Right cardiac atrium (tissue), 5 donors: ENCODE measurements at regions not wholly inside any gene's neighbourhood (a gene's known extent, or its start where the extent isn't known, plus 50 kb on each side); places are given as distances from the start of the nearest gene placed in this dataset.
A peak's percentile ranks its signal among the peaks of the same experiment; 100 is the strongest.
"Not testable (repeated sequence)": the region's sequence is repeated elsewhere in the genome, so short reads cannot be mapped to it uniquely, and the experiment has no call there.

ENCODE experiments used
- ATAC-seq, 2 donors: fragments of 200-7000 bp; cut with Tn5 transposase; one replicate each; pipeline versions ENCODE4 v1.8.0 to v1.9.1; 2020; ENCODE audit warnings: moderate library complexity in 2 of 2, mild to moderate bottlenecking in 1 of 2
- DNase-seq, 3 donors: peaks; one replicate each; pipeline ENCODE4 v3.0.0-alpha.2; 2020
- H3K27ac ChIP-seq: one replicate; pipeline ENCODE4 v1.5.1; 2013; ENCODE audit warnings: mild to moderate bottlenecking, low read length, control low read depth, moderate library complexity
- H3K27me3 ChIP-seq: one replicate; pipeline ENCODE4 v1.6.1; 2013; ENCODE audit not compliant: control insufficient read depth, insufficient read depth
- H3K4me1 ChIP-seq: one replicate; pipeline ENCODE4 v1.6.1; 2013; ENCODE audit warnings: low read length; ENCODE audit not compliant: control insufficient read depth, insufficient read depth
- H3K4me3 ChIP-seq: one replicate; pipeline ENCODE4 v1.5.1; 2013; ENCODE audit warnings: low read length, control low read depth
- H3K9me3 ChIP-seq: one replicate; pipeline ENCODE4 v1.6.1; 2013; ENCODE audit warnings: low read length; ENCODE audit not compliant: control insufficient read depth
- WGBS: extraction: QIAGEN DNeasy Blood & Tissue Kit; methylation state at CpG from one replicate; pipeline ENCODE4 v1.1.7; 2013; 5-methylcytosine and 5-hydroxymethylcytosine counted together
- intact Hi-C, 4 donors: fragments of 100-400 bp; cut with DNase I; formaldehyde crosslinking; loops; one replicate each; pipeline versions ENCODE4 v1.11.0 to v1.14.0; 2022 to 2023
- donor health status: healthy with polysubstance abuse.
- donor health status: DM: no; HTN: yes; CAD: no.
- donor health status: DM: no; HTN: no; CAD: no.
- donor health status: DM: no; HTN: yes; CAD: no; lungs with severe emphysema.
- donor health status: DM: yes; HTN: yes; CAD: no.

DNA sequence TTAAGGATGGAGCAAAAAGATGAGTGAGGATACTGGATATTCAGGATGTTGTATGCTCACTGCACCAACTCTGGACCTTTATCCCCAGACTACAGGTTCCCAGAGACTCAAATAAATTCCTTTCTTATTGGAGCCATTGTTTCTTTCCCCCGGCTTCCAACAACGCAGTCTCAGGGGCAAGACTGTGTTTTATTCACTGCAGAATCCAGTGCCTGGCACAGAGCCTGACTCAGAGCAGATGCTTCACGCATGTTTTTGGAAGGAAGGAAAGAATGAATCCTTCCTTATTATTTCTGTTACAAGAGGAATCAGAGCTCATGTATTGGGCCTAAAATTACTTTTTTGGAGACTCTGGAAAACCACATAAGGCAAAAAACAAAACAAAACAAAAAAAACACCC is 96.0 kb upstream of the VGLL4 start:
- Histone ChIP-seq H3K4me3 (no peak overlapping the region), H3K27ac (no peak overlapping the region), H3K4me1 (no peaks in the 10 kb centered on the region), H3K9me3 (no peaks in the 10 kb centered on the region), H3K27me3 (no peaks in the 10 kb centered on the region)
- WGBS = 40% methylated on average over 3 of the region's 3 CpGs
- ATAC-seq (no peak), DNase-seq (peak in 1 of 3 donors; percentile 65)
- intact Hi-C loops = no loop called here

DNA sequence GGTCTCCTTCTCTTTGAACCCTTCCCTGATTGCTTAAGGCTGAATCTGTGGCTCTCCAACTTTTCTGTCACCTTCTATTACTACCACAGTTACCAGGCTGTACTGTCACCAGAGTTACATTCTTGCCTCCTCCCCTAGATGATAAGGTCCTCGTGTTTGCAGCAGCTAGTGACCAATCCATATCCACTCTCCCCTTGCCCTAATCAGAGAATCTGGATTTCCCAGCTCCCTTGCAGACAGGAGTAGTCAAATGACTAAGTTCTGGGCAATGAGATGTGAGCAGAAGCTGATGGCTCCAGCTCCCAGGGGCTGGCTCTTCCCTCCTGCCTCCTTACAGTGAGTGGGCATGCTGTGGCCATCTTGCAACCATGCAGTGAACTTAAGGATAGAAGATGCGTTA is 95.4 kb upstream of the VGLL4 start:
- WGBS = 34% methylated on average over 2 of the region's 2 CpGs

DNA sequence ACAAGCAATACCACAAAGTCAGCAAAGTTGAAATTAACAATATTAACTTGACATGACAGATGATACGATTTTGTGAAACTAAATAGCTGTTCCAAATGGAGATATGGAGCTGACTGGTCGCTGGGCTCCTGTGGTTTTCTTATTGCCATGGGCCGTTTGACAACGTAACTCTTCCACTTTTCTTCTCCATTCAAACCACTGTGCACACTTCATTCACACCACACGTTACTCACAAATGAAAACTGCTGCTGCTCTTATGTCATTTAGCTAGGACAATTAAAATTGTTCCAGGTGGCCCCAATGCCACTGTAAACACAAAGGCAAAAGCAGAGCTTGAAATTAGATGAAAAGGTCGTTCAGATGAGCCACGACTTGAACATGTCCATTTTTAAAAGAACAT is 94.0 kb upstream of the VGLL4 start:
- Histone ChIP-seq H3K9me3 (no peaks in the 10 kb centered on the region), H3K4me3 (no peak overlapping the region), H3K4me1 (no peaks in the 10 kb centered on the region), H3K27me3 (no peaks in the 10 kb centered on the region), H3K27ac (no peak overlapping the region)
- intact Hi-C loops = no loop called here
- DNase-seq = no peak
- ATAC-seq = no peak
- 85% methylated on average over 7 of the region's 7 CpGs for WGBS

More for the DNA sequence above, 95.4 kb upstream of the VGLL4 start:
- no peak for DNase-seq
- Histone ChIP-seq H3K4me3 (no peak overlapping the region), H3K27ac (no peak overlapping the region), H3K9me3 (no peaks in the 10 kb centered on the region), H3K4me1 (no peaks in the 10 kb centered on the region), H3K27me3 (no peaks in the 10 kb centered on the region)
- intact Hi-C loops = no loop called here
- ATAC-seq = no peak

DNA sequence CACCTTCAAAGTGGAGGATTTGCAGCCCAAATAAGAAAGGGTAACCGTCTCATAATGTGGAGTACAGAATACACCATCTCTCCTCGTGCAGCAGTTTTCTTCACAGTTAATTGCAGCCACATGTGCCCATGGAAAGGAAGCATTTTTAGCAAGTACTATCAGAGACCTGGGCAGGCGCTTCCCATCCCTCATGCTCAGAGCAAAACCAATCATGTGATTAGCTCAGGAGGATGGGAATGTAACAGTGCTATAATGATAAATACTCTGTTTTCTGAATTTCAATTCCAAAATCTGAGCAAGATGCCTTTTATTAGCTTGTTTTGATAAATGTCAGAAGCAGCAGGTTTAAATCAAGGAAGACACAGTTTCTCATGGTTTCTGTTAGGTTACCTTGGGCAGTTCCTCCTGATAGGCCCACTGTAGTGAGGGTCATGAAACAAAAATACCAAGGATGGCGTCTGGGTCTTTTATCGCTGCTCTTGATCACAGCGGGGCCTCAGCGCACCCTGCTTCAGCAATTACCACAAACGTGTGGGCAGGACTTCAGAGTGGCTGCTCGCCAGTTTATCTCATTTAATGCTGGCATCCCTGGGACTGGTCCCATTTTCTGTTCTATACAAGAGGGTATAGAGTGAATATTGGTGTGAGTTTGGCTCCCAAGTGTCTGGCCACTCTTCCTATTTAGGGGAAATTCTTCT is 92.6 kb upstream of the VGLL4 start:
- intact Hi-C loops = no loop called here
- Histone ChIP-seq H3K9me3 (no peaks in the 10 kb centered on the region), H3K4me3 (no peak overlapping the region), H3K27ac (no peak overlapping the region), H3K27me3 (no peaks in the 10 kb centered on the region), H3K4me1 (no peaks in the 10 kb centered on the region)
- no peak for ATAC-seq
- no peak for DNase-seq
- WGBS = 65% methylated on average over 9 of the region's 9 CpGs

DNA sequence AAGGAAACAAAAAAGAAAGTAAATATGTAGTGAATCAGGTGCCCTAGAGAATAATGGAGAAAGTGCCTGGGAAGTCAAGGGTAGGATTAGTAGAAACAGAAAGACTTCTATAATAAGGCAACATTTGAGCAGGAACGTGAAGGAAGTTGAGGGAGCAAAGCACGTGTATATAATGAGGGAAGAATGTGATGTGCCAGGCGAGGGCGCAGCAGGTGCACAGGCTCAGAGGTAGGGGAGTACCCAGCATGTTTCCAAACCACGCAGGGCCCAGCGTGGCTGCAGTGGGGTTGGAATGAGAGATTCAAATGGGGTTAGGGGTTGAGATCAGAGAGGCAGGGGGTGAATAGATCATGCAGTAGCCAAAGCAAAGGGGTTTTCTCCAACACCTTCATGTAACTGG is 91.9 kb upstream of the VGLL4 start:
- Histone ChIP-seq H3K9me3 (no peaks in the 10 kb centered on the region), H3K27ac (no peak overlapping the region), H3K4me1 (no peaks in the 10 kb centered on the region), H3K4me3 (no peak overlapping the region), H3K27me3 (no peaks in the 10 kb centered on the region)
- ATAC-seq (no peak), DNase-seq (no peak)
- intact Hi-C loops = no loop called here
- WGBS = 71% methylated on average over 6 of the region's 6 CpGs

- H3K4me3 ChIP-seq, H3K9me3 ChIP-seq, ATAC-seq, intact Hi-C loops, H3K4me1 ChIP-seq, H3K27me3 ChIP-seq, H3K27ac ChIP-seq, DNase-seq: not testable (repeated sequence)
- WGBS = 97% methylated on average over 4 of the region's 4 CpGs
These were observed 91.4 kb upstream of the VGLL4 start for GRCh38 chr3:11735111-11735510.

- Histone ChIP-seq H3K9me3 (no peaks in the 10 kb centered on the region), H3K27ac (no peak overlapping the region), H3K27me3 (no peaks in the 10 kb centered on the region), H3K4me3 (no peak overlapping the region), H3K4me1 (no peaks in the 10 kb centered on the region)
- DNase-seq (no peak), ATAC-seq (no peak)
- intact Hi-C loops = no loop called here
- WGBS = 83% methylated on average over 7 of the region's 7 CpGs
These were observed 90.2 kb upstream of the VGLL4 start for GRCh38 chr3:11733914-11734313.

GRCh38 chr3:11727207-11727606 is 83.5 kb upstream of the VGLL4 start:
- intact Hi-C loops = no loop called here
- no peak for ATAC-seq
- Histone ChIP-seq H3K9me3 (no peaks in the 10 kb centered on the region), H3K4me1 (no peaks in the 10 kb centered on the region), H3K27ac (no peak overlapping the region), H3K4me3 (no peak overlapping the region), H3K27me3 (no peaks in the 10 kb centered on the region)
- WGBS = 91% methylated on average over 2 of the region's 2 CpGs
- no peak for DNase-seq

GRCh38 chr3:11726146-11726545 is 82.4 kb upstream of the VGLL4 start:
- no peaks in the 10 kb centered on the region for H3K4me1 ChIP-seq
- H3K9me3 ChIP-seq = no peaks in the 10 kb centered on the region
- intact Hi-C loops = no loop called here
- no peak overlapping the region for H3K4me3 ChIP-seq
- 80% methylated on average over 3 of the region's 3 CpGs for WGBS
- no peak overlapping the region for H3K27ac ChIP-seq
- ATAC-seq = no peak
- no peaks in the 10 kb centered on the region for H3K27me3 ChIP-seq
- DNase-seq = no peak

GRCh38 chr3:11725340-11725641 is 81.6 kb upstream of the VGLL4 start:
- H3K9me3 ChIP-seq, H3K27ac ChIP-seq, intact Hi-C loops, DNase-seq, H3K27me3 ChIP-seq, H3K4me3 ChIP-seq, H3K4me1 ChIP-seq, ATAC-seq: not testable (repeated sequence)
- WGBS = 90% methylated on average over 2 of the region's 2 CpGs

GRCh38 chr3:11724615-11725339 is 81.1 kb upstream of the VGLL4 start:
- H3K4me1 ChIP-seq = no peaks in the 10 kb centered on the region
- H3K9me3 ChIP-seq = no peaks in the 10 kb centered on the region
- no peaks in the 10 kb centered on the region for H3K27me3 ChIP-seq
- no peak overlapping the region for H3K4me3 ChIP-seq
- DNase-seq (no peak), ATAC-seq (no peak)
- no peak overlapping the region for H3K27ac ChIP-seq
- intact Hi-C loops = no loop called here
- 78% methylated on average over 8 of the region's 8 CpGs for WGBS

GRCh38 chr3:11721479-11721878 is 77.8 kb upstream of the VGLL4 start:
- ATAC-seq (no peak), DNase-seq (no peak)
- intact Hi-C loops = no loop called here
- no peaks in the 10 kb centered on the region for H3K27me3 ChIP-seq
- H3K4me1 ChIP-seq = no peaks in the 10 kb centered on the region
- H3K27ac ChIP-seq = no peak overlapping the region
- H3K9me3 ChIP-seq = no peaks in the 10 kb centered on the region
- H3K4me3 ChIP-seq = no peak overlapping the region
- 71% methylated on average over 9 of the region's 9 CpGs for WGBS
